ENCODE measurements at regions not wholly inside any gene's neighbourhood (a gene's known extent, or its start where the extent isn't known, plus 50 kb on each side); places are given as distances from the start of the nearest gene placed in this dataset.

DNA sequence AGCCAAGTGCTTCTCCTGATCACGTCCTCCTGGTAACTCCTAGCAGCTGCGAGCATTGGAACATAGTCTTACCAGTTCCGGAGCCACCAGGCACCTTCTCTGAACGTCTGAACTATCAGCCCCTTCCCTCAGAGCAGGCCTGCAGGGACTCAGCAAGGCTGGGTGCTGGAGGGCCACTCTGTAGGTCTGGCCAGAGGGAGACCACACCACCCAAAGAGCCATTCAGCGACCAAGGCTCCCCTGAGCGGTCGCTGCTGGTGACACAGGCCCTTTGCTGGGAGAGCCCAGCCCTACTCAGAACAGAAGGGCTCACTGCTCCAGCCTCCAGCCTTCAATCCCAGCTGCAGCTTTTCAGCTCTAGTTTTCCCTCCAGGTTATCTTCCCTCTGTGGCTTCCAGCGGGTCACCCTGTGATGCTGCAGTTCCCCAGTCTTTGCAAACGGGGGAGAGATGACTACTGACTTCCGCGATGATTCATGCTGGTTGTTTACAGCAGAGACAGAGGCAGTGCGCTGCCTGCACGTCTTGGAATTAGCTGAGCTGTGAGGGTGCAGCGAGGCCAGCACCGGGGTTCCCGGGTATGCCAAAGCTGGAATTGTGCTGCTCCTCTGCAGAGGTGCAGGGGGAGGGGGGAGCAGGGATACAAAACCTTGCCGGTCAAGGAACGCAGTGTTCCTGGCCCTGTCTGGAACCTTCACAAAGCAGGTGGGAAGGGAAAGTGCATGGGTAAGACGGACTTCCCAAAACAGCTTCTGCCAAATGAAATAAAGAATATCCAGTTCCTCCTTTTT is 161.4 kb downstream of the LY86 start:
- TF ChIP-seq, protein P1, sequence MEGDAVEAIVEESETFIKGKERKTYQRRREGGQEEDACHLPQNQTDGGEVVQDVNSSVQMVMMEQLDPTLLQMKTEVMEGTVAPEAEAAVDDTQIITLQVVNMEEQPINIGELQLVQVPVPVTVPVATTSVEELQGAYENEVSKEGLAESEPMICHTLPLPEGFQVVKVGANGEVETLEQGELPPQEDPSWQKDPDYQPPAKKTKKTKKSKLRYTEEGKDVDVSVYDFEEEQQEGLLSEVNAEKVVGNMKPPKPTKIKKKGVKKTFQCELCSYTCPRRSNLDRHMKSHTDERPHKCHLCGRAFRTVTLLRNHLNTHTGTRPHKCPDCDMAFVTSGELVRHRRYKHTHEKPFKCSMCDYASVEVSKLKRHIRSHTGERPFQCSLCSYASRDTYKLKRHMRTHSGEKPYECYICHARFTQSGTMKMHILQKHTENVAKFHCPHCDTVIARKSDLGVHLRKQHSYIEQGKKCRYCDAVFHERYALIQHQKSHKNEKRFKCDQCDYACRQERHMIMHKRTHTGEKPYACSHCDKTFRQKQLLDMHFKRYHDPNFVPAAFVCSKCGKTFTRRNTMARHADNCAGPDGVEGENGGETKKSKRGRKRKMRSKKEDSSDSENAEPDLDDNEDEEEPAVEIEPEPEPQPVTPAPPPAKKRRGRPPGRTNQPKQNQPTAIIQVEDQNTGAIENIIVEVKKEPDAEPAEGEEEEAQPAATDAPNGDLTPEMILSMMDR (IDR thresholded peaks at IDR 0.05; ENCODE audit: extremely low read depth in 1 of 2, insufficient read depth in 1 of 2, low read depth in 1 of 2, low read length in 2 of 2): no peak
- TF ChIP-seq POLR2AphosphoS5 (IDR thresholded peaks at IDR 0.05; ENCODE audit: insufficient read depth, low read depth, low read length): no peak
- TF ChIP-seq, protein P2, sequence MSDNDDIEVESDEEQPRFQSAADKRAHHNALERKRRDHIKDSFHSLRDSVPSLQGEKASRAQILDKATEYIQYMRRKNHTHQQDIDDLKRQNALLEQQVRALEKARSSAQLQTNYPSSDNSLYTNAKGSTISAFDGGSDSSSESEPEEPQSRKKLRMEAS (IDR thresholded peaks at IDR 0.05; ENCODE audit: insufficient read depth, insufficient read length): no peak
